BJ (cell line): ENCODE measurements at regions not wholly inside any gene's neighbourhood (a gene's known extent, or its start where the extent isn't known, plus 50 kb on each side); places are given as distances from the start of the nearest gene placed in this dataset.

Experiments
- CTCF ChIA-PET: fragments of 350-600 bp; formaldehyde crosslinking; extraction: SDS; loops from one replicate; lab custom pipeline; 2021; ENCODE audit warnings: antibody characterized with exemption, inconsistent platforms; lab: Yijun Ruan, JAX
- POLR2A ChIA-PET: fragments of 300-600 bp; sonication (Branson Sonifier 250); formaldehyde crosslinking; extraction: SDS; loops from one replicate; lab custom pipeline; 2021; ENCODE audit warnings: antibody characterized with exemption; lab: Charles Lee
- DNase-seq: peaks from one replicate; pipeline ENCODE4 v3.0.0-alpha.2; 2011; ENCODE audit warnings: low read depth
- H3K27me3 ChIP-seq: 2 replicates; pipeline ENCODE4 v1.6.0; 2011; ENCODE audit warnings: low read length; ENCODE audit not compliant: control insufficient read depth, insufficient read depth
- H3K36me3 ChIP-seq: 2 replicates; pipeline ENCODE4 v1.5.1; 2011; ENCODE audit warnings: low read length; ENCODE audit not compliant: control insufficient read depth, insufficient read depth
- H3K4me3 ChIP-seq: 2 replicates; pipeline ENCODE4 v1.5.1; 2011; ENCODE audit warnings: low read depth, mild to moderate bottlenecking, control low read depth, low read length
- TF ChIP-seq, protein P1 (sequence below): IDR thresholded peaks from 2 replicates; pipeline ENCODE4 v1.5.1; 2011; ENCODE audit warnings: low read depth, mild to moderate bottlenecking, control low read depth, inconsistent platforms, low read length, moderate library complexity; ENCODE audit not compliant: insufficient read depth

DNA sequence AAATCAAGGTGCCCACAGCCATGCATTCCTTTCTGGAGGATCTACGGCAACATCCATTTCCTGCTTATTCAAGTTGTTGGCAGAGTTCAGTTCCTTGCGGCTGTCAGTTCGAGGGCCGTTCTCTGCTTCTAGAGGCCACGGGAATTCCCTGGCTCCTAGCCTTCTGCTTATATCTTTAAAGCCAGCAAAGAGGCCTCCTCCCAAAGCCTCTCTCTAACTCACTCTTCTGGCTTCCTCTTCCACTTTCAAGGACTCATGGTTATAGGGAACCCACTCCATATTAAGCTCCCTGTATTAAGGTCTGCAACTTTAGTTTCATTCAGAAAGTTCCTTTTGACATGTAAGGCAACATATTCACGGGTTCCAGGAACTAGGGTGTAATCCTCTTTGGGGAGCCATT is 150.1 kb upstream of the RMP24 start:
- H3K27me3 ChIP-seq = no peaks in the 10 kb centered on the region
- H3K4me3 ChIP-seq = no peak overlapping the region
- TF ChIP-seq, protein P1, sequence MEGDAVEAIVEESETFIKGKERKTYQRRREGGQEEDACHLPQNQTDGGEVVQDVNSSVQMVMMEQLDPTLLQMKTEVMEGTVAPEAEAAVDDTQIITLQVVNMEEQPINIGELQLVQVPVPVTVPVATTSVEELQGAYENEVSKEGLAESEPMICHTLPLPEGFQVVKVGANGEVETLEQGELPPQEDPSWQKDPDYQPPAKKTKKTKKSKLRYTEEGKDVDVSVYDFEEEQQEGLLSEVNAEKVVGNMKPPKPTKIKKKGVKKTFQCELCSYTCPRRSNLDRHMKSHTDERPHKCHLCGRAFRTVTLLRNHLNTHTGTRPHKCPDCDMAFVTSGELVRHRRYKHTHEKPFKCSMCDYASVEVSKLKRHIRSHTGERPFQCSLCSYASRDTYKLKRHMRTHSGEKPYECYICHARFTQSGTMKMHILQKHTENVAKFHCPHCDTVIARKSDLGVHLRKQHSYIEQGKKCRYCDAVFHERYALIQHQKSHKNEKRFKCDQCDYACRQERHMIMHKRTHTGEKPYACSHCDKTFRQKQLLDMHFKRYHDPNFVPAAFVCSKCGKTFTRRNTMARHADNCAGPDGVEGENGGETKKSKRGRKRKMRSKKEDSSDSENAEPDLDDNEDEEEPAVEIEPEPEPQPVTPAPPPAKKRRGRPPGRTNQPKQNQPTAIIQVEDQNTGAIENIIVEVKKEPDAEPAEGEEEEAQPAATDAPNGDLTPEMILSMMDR = no peak
- no peaks in the 10 kb centered on the region for H3K36me3 ChIP-seq
- POLR2A ChIA-PET = no interaction called here
- CTCF ChIA-PET = no interaction called here
- DNase-seq = no peak

DNA sequence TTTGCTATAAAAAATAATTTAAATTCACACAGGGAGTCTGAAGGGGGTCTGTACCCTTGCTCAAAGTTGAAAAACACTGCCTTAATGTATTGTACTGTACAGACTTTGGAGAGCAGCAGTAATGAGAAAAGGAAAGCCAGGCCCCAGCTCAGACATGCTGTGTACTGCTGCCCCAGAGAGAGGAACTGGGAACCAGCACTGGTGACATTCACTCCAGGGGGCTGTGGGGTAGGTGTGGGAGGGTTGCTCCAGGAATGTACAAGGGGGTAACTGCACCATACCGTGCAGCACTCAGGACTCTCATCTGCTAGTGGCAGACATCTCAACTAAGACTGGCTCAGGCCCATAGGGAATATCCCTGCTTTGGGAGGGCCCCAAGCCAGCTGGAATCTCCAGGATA is 146.0 kb upstream of the RMP24 start:
- Histone ChIP-seq H3K27me3 (no peaks in the 10 kb centered on the region), H3K36me3 (no peaks in the 10 kb centered on the region), H3K4me3 (no peak overlapping the region)
- TF ChIP-seq, protein P1 = no peak
- CTCF ChIA-PET = no interaction called here
- POLR2A ChIA-PET = no interaction called here
- DNase-seq = no peak

DNA sequence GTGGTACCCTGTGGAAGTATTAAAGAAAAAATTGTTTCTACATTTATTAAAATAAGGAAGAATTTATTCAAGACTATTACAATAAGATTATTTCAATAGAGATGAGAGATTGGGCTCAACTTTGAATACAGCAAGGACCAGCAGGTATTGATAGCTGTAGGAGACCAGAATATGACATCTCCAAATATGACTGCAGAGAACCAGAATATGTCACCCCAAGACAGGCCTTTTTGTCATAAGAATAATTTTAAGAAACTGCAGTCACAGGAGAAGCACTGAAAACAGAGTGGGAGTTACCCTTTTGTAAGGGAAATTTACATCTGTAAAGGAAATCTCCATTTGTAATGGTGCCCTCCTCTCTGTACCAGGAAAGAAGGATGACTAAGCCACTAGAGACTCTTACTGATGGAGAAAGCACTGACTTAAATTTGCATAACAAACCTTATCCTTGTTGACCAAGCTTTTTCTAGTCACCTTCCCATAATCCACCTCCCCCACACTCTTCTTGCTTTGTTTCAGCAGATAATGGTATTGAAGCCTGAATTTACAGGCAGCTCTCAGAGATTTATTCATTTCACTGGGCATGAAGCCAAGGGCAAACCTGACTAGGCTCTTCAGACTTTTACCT is 145.1 kb upstream of the RMP24 start:
- no peak for DNase-seq
- no peaks in the 10 kb centered on the region for H3K27me3 ChIP-seq
- TF ChIP-seq, protein P1 = no peak
- no peak overlapping the region for H3K4me3 ChIP-seq
- no peaks in the 10 kb centered on the region for H3K36me3 ChIP-seq
- ChIA-PET CTCF (no interaction called here), POLR2A (no interaction called here)

DNA sequence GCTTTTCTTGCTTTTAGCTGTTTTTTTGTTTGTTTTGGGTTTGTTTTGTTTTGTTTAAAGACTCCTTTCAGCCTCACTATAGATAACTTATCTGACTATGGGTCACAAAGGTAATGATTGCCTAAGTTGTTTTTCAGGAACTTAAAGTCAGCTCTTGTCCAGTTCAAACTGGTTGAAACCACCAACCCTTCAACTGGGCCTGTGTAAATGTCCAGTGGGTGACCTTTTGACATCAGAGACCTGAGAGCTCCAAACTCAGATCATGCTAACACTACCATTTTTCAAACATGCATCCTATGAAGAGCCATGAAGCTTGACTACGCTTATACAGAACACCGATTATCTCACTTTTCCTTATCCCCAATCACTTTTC is 144.6 kb upstream of the RMP24 start:
- TF ChIP-seq, protein P1 = no peak
- Histone ChIP-seq H3K4me3 (no peak overlapping the region), H3K27me3 (no peaks in the 10 kb centered on the region), H3K36me3 (no peaks in the 10 kb centered on the region)
- DNase-seq = no peak
- CTCF ChIA-PET = no interaction called here
- POLR2A ChIA-PET = no interaction called here

DNA sequence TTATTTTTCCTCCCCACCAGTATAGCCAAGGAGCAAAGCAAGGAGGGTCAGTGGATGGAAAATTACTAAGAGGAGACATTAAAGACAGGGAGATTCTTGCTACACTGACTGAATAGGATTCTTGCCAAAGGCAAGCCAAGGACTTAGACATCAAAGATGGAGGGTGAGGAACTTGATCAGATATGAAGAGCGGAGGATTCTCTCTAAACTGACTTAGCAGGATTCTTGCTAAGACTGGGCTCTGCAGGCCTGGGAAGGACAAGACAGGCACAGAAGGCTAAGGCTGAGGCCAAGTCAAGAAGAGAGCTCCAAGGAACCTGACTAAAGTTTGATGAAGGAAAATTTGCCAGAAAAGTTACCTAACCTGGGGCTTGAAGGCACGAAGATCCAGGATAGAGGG is 143.9 kb upstream of the RMP24 start:
- Histone ChIP-seq H3K4me3 (no peak overlapping the region), H3K27me3 (no peaks in the 10 kb centered on the region), H3K36me3 (no peaks in the 10 kb centered on the region)
- TF ChIP-seq, protein P1 = no peak
- ChIA-PET CTCF (no interaction called here), POLR2A (no interaction called here)
- DNase-seq = no peak
